Nucleus accumbens (tissue), 56 donors: ENCODE measurements at regions not wholly inside any gene's neighbourhood (a gene's known extent, or its start where the extent isn't known, plus 50 kb on each side); places are given as distances from the start of the nearest gene placed in this dataset.
"Not testable (repeated sequence)": the region's sequence is repeated elsewhere in the genome, so short reads cannot be mapped to it uniquely, and the experiment has no call there.

Experiments
- DNase-seq, 56 donors: peaks; one replicate each; lab custom pipeline; 2025; lab: John Stamatoyannopoulos, UW

DNA sequence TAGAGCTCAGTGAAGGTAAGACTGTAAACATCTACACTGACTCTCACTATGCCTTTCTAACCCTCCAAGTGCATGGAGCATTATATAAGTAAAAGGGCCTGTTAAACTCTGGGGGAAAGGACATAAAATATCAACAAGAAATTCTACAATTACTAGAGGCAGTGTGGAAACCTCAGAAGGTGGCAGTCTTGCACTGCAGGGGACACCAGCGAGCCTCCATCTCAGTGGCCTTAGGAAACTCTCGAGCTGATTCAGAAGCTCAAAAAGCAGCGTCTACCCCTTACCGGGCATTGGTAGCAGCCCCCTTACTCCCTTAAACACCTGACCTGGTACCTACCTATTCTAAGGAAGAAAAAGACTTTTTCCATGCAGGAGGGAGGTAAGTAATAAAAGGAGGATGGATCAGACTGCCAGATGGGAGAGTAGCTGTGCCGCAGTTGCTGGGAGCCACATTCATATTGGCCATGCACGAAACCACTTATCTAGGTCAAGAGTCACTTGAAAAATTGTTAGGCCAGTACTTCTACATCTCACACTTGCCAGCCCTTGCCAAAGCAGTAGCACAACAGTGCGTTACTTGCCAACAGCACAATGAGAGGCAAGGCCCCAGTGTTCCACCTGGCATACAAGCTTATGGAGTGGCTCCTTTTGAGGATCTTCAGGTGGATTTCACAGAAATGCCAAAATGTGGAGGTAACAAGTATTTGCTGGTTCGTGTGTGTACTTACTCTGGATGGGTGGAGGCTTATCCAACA, 258.8 kb upstream of the PRKX start:
- DNase-seq = peak in 3 of 56 donors; percentile 2 to 9 (median 7)

DNA sequence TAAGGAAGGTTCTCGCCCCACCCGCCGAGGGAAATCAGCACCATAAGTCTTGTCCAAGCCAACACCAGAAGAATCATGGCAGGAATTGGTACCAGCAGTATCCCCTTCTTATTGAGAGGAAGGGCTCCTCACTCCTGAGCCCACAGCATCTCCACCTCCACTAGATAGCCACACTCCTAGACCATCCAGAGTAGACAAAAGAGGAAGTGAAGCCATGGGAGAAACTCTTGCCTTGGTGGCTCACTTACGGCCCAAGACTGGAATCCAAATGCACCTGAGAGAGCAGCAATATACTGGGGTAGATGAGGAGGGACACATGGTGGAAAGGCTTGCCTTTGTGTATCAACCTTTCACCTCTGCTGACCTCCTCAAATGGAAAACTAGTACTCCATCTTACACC, 255.3 kb upstream of the PRKX start:
- DNase-seq = no peak

DNA sequence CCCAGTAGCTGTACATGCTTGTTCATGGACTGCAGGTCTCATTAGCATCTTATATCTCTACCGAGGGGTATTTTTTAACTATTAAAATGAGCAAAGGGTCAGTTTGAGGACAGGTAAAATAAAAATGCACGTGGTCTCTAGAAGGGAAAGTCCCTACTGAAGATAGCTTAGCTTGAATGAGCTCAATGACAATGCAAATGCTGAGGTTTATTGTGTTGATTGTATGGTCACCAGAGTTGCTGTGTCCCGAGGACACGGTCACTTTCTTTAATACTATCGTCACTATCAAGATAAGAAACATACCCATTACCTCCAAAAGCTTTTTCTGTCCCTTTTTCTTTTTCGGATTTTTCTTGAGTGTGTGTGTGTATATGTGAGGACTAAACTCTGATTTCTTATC, 250.5 kb upstream of the PRKX start:
- DNase-seq = no peak

DNA sequence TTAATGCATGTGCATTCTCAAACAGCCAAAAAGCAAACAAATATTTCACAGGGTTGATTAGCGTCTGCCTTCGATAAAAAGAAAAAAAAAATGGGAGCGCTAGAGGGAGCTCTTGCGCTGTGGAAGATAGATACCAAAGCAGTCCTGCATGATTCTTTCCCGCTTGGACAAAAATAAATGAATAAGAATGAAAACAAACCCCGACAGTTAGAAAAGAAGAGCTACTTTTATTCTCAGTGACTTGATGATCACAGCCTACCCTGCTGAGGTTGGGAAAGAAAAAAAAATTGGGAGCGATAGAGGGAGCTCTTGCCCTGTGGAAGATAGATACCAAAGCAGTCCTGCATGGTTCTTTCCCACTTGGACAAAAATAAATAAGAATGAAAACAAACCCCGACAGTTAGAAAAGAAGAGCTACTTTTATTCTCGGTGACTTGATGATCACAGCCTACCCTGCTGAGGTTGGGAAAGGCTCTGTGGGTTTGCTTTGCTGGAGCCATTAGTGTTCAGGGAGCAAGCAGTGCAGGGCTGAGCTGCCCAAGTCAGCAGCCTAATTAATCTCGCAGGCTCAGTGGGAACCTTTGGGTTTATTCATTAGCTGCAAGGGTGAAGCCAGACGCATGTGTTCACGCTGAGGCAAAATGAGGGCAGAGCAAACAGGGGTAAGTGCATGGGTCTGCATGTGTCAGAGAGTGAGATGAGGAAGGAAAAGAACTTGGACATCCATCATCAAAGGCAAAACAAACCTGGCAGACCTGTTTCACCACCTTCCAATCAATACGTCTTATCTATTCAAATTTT, 249.3 kb upstream of the PRKX start:
- DNase-seq = peak in 8 of 56 donors; percentile 0 to 25 (median 8)

DNA sequence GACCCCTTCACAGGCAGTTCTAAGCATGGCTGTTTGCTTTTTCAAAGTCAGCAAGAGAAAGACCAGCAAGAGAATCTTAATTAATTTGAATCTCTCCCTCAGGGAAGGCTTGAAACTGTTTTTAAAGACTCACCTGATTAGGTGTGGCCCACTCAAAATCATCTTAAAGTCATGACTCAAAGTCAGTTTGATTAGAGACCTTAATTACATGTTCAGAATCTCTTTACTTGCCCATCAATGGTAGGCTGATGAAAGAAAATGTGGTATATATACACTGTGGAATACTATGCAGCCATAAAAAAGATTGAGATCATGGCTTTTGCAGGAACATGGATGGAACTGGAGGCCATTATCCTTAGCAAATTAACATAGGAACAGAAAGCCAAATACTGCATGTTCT, 247.5 kb upstream of the PRKX start:
- no peak for DNase-seq

DNA sequence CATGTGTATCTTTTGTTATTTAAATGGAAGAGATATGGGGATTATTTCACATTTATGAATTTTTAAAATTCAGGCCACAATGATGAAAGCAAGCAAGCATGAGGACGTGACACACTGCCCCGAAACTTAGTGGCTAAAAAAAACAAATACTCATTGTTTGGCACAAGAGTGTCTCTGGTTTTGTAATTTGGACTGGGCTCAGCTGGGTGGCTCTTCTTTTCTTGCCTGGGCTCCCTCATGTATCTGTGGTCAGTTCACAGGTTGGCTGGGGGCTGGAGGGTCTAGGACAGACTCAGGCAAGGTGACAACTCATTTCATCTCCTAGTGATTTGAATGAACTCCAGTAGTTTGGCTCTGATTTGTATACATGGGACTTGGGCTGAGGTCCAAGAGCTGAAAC, 238.4 kb upstream of the PRKX start:
- DNase-seq = no peak

DNA sequence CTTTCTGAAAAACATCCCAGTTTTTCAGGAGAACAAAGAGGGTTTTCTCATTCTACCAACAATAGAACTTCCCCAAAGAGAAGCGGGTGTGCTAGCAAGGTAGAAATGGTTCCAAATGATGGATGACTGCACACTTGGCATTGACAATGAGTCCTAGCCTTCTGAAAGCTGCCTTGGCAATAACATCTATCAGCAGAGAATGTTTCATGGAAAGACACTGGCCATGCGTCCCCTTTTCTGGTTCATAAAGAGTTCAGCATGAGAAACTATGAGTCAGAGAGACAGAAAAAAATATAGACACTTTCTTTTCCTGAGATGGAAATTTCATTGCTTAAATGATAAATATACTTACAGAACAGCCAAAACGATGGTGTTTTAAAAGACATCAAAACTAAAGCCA, 236.9 kb upstream of the PRKX start:
- no peak for DNase-seq

DNA sequence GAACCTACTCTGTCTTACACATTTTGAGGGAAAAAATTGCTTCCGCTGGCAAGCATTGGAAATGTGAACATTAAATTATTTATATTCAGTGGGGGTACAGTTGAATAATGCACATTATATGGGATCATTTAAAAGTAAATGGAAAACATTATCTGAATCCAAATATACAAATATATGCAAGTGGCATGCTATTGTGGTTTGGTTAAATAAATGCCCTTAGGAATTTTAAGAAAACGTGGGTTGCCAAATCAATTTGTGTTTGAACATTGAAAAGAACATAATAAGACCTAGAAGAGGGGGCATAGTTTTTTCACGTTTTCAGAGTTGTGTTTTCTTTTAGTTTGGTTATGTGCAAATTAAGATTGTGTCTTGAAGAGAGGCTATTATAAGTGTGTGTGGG, 230.5 kb upstream of the PRKX start:
- no peak for DNase-seq

DNA sequence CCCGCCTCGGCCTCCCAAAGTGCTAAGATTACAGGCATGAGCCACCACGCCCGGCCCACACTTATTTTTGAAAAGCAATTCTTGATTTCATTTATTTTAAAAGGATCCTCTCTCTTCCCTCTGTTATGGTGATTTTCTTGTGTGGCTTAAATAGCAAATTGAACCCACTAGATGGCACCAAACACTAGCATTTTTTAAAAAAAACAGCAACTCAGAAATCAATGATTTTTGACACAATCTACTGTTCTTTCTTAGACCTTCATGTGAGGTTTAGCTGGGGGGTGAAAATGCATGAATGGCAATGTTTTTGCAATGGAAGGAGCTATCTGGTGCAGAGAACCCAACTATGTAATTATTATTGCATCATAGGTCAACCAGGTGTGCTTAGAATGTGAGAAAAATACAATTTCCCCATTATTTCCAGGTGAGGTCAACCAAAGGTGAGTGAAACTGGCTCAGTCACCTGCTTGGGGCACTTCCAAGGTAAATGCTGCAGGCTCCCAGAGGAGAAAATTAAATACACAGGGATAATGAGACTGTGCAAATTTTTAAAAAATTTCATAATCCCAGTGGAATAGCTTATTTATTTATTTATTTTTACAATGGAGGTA, 226.7 kb upstream of the PRKX start:
- no peak for DNase-seq

DNA sequence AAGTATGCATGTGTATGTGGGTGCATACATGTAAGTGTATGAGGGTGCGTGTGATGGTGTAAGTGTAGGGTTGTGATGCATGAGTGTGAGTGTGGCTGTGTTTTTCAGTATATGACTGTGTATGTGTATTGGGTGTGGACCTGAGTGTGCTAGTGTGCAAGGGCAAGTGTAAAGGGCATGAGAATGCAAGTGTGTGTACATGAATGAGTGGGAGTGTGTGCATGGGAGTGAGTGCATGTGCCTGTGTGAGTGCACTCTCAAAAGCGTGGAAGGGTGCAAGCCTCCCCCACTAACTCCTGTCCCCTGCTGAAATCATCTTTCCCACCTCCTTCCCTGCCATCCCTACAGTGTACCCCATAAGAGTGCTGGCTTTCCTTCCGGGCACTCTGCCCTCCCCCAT, 225.1 kb upstream of the PRKX start:
- DNase-seq = no peak

DNA sequence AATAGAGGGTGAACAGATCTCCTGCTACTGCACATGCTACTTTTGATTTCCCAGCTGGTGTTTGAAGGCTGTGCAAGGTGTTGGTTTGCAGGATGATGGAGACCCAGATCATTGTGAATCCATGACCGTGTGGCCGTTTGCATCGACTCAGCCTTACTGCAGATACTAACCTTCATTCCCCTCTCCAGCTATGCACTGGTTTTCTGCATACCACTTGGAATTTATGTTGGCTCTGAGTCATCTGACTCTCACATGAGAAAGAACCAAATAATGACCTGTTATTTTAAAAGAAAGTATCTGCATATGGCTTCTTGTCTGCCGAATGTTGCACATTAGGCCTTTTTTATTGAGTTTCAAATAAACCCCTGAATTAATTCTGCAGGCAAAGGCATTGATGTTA, 221.7 kb upstream of the PRKX start:
- DNase-seq = not testable (repeated sequence)

DNA sequence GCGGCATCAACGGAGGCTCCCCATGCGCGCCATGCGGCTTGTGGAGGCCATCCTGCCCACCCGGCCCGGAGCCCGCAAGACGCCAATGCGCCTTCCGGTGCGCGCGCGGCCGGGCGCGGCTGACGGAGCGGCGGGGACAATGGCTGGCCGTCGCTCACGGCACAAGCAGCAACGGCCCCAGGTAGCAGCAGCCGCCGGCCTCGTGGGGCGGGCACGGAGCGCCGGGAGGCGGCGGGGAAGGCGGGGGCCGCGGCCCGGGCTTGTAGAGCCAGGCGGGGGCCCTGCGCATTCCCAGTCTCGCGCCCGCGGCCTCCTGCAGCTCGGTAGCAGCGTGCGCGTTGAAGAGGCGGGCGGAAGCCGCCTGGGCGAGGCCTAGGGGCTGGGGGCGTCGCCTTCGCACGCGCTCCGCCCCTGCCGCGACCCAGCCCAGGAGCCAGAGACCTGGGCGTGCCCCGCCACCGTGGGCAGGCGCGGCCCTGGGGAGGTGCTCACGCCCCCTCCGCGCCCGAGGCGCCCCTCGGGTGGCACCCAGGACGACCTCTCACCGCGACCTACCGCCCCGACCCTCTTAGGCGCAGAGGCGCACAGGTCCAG, 207.1 kb upstream of the PRKX start:
- DNase-seq = not testable (repeated sequence)

DNA sequence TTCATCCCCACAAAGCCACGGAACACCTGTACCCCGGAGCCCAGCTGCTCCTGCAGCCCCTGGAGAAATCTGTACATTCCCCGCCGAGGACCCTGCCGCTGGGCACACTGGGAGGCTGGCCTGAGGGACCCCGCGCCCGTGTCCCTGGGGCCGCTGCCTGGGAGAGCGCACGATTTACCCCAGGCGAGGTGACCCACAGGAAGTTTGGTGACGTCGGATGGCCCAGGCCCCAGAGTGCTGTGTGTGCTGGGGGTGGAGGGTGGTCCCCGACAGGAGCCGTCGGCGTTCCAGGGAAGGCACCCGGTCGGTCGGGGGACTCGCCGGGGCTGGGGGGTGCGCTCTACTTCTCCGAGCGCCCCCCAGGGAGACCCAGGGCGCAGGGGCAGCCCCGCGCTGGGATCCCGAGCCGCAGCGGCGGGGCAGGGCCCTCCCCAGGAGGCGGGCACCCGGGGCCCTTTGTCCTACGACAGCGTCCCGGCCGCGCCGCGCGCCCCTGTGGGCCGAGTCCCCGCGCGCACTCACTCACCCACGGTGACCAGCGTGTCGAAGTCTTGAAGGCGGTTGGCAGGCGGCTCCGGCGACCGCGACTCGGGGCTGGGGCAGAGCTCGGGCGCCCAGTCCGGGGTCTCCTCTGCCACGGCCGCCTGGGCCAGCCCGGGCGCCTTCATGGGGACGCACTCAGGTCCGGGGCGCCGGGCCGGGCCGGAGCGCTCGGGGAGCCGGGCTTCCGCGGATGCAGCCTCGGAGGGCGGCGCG, 206.4 kb upstream of the PRKX start:
- DNase-seq = not testable (repeated sequence)

DNA sequence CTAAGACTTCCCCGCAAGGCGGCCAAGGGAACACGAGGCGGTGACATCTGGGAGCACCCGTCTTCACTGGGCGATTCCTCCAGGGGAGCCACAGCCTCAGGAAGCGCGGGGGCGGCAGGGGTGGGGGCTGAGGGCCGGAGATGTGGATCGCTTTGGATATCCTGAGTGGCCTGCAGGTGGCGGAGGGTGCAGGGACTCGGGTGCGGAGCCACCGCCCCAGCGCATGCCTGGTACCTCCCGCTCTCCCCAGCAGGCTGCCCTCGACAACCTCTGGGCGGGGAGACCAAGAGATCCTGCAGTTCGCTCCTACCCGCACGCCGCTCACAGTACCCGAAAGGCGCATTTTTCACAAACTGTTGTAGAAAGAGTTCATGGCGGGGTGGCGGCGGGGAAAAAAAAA, 201.4 kb upstream of the PRKX start:
- not testable (repeated sequence) for DNase-seq

DNA sequence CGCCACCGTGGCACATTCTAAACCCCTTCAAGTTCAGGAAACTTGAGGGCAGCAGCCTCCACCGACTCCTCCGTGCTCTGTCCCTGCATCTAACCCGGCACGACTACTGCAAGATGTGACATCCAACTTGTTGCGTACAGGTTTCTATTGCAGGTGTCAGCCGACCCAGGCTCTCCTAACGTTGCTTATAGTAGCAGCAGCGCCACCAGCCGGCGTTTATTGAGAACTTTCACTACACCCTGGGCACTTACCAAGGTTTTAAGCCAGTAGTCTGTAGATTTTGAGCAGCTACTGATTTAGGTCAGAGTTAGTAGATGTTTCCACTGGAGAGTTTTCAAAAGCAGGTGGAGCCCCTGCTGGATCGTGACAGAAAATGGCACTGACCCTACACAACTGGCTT, 200.6 kb upstream of the PRKX start:
- DNase-seq = not testable (repeated sequence)

DNA sequence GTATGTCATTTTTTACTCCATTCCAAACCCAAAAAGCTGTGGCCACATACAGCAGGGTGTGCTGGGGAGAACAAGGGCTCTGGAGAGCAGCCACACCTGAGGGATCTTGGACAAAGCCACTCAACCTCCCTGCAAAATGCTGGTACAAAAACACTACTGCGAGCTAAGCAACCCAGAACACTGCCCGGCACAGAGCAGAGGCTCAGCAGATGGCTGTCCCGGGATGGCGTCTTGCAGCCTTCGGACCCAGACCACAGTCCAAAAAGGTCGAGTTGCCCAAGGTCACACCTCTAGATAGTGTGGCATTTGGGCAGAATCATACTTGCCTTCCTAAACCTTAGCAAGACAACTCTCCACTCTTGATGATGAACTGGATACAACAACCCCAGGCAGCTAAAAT, 197.6 kb upstream of the PRKX start:
- not testable (repeated sequence) for DNase-seq

DNA sequence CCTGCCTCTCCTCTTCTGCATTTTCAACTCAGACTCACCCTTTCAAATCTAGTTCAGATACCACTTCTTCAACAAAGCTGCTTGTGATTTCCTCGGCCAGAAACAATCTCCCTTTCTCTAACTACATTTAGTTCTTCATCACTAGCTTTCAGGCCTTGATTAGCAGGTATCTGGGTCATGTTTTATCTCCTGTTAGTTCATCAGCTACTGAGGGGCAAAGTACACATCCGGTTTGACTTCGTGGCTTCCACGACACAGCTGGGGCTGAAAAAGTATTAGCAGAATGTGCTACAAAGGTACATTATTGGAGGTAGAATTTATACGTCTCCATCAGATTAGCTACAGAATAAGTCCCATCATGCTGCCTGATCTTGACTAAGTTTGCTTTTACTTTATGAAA, 197.2 kb upstream of the PRKX start:
- DNase-seq = not testable (repeated sequence)

DNA sequence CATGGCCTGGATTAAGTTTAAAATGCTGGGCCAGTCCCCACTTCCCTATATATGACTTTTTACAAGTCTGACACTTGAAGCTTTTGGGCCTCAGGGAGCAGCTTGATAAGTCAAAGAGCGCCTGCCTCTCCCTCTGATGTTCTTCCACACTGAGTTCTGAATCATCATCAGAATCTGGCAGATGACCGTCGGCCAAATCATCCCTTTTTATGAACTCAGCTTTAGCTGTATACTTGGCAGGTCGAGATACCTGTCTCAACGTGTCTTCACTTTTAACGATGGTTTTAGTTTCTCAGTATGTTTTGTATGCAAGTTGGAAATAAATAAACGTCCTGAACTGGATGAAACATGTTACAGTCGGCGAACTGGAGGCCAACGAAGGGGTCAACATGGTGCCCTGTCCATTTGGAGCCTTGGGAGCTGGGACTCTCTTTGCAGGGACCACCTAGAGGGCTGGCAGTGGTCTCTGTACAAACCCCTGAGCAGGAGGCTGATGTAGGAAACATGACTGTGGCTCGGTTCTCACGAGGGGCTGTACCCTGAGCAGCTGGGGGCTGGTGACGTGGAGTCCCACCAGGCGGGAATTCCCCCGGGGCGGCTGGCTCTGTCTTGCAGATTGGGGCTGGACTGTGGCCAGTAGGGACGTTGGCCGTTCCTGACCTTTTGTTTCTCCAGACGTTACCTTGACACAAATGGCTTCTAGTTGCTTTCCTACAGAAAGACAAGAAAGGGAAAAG, 192.2 kb upstream of the PRKX start:
- DNase-seq = not testable (repeated sequence)

DNA sequence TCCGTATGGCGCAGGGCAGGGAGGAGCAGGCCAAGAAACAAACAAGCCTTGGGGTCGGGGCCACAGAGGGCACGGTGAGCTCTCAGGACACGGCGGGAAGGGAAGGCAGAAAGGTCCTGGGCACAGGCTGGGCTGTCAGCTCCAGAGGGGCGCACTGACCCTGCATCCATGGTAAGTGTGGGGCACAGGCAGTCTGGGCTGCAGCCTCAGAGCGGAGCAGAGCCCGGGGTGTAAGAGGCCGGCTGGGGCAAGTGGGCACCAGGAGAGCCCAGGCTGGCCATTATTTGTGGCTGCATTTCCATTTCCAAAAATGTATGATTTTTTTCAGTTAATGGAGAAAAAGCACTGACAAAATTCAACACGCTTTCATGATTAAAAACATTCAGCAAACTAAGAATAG, 188.8 kb upstream of the PRKX start:
- not testable (repeated sequence) for DNase-seq

DNA sequence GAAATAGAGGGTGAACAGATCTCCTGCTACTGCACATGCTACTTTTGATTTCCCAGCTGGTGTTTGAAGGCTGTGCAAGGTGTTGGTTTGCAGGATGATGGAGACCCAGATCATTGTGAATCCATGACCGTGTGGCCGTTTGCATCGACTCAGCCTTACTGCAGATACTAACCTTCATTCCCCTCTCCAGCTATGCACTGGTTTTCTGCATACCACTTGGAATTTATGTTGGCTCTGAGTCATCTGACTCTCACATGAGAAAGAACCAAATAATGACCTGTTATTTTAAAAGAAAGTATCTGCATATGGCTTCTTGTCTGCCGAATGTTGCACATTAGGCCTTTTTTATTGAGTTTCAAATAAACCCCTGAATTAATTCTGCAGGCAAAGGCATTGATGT, 183.3 kb upstream of the PRKX start:
- DNase-seq = not testable (repeated sequence)
